Lower leg skin (tissue), 3 donors: ENCODE measurements at regions not wholly inside any gene's neighbourhood (a gene's known extent, or its start where the extent isn't known, plus 50 kb on each side); places are given as distances from the start of the nearest gene placed in this dataset.

Experiments
- POLR2A ChIP-seq, 2 donors: fragments of 450-650 bp; IDR thresholded peaks; one replicate each; pipeline ENCODE4 v1.6.1; 2016 to 2017; ENCODE audit warnings: antibody characterized with exemption in 2 of 2, mild to moderate bottlenecking in 1 of 2, moderate library complexity in 1 of 2
- TF ChIP-seq, protein P1 (sequence below), 3 donors: fragments of 450-650 bp; IDR thresholded peaks; one replicate each; pipeline ENCODE4 v1.5.1; 2016; ENCODE audit warnings: antibody characterized with exemption in 3 of 3, mild to moderate bottlenecking in 3 of 3, moderate library complexity in 2 of 3

DNA sequence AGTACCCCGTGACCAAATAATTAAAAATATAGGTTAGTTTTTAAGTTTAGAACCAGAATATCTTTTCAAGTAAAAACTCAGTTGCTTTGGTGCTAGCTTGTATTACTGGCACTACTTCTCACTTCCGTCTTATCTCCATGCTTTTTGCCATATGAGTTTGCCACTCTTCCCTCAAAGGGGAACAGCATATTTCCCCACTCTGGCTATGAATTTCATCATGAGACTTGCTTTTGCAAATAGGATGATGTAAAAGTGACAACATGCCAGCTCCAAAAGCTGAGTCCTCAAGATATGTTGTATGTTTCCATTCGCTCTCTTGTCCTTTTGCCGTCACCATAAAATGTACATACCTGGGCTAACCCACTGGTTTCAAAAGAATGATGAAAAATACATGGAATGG lies 178.1 kb upstream of the SEMA3A start:
- TF ChIP-seq POLR2A (IDR thresholded peaks at IDR 0.05): no peak
- TF ChIP-seq, protein P1, sequence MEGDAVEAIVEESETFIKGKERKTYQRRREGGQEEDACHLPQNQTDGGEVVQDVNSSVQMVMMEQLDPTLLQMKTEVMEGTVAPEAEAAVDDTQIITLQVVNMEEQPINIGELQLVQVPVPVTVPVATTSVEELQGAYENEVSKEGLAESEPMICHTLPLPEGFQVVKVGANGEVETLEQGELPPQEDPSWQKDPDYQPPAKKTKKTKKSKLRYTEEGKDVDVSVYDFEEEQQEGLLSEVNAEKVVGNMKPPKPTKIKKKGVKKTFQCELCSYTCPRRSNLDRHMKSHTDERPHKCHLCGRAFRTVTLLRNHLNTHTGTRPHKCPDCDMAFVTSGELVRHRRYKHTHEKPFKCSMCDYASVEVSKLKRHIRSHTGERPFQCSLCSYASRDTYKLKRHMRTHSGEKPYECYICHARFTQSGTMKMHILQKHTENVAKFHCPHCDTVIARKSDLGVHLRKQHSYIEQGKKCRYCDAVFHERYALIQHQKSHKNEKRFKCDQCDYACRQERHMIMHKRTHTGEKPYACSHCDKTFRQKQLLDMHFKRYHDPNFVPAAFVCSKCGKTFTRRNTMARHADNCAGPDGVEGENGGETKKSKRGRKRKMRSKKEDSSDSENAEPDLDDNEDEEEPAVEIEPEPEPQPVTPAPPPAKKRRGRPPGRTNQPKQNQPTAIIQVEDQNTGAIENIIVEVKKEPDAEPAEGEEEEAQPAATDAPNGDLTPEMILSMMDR (IDR thresholded peaks at IDR 0.05): no peak
